GM21390 (cell line): ENCODE measurements at regions not wholly inside any gene's neighbourhood (a gene's known extent, or its start where the extent isn't known, plus 50 kb on each side); places are given as distances from the start of the nearest gene placed in this dataset.

Experiments
- ATAC-seq: cut with Tn5 transposase; IDR thresholded peaks from one replicate; pipeline ENCODE4 v1.9.1; 2021; ENCODE audit not compliant: unreplicated experiment

GRCh38 chr5:56520986-56521730 is 288.0 kb upstream of the ANKRD55 start:
- no peak for ATAC-seq

- no peak for ATAC-seq
Measured at GRCh38 chr5:56518820-56519219, 285.7 kb upstream of the ANKRD55 start.

GRCh38 chr5:56517011-56517416 is 283.9 kb upstream of the ANKRD55 start:
- no peak for ATAC-seq

- ATAC-seq: no peak
Measured at GRCh38 chr5:56516441-56516840, 283.3 kb upstream of the ANKRD55 start.

- ATAC-seq: no peak
Measured at GRCh38 chr5:56516035-56516434, 282.9 kb upstream of the ANKRD55 start.

- no peak for ATAC-seq
Measured at GRCh38 chr5:56515011-56515410, 281.9 kb upstream of the ANKRD55 start.

- ATAC-seq: no peak
Measured at GRCh38 chr5:56514245-56514644, 281.1 kb upstream of the ANKRD55 start.

- ATAC-seq: no peak
Measured at GRCh38 chr5:56513141-56513540, 280.0 kb upstream of the ANKRD55 start.

GRCh38 chr5:56512313-56512996 is 279.3 kb upstream of the ANKRD55 start:
- no peak for ATAC-seq

- ATAC-seq: no peak
Measured at GRCh38 chr5:56511326-56511841, 278.3 kb upstream of the ANKRD55 start.

GRCh38 chr5:56508249-56508648 is 275.1 kb upstream of the ANKRD55 start:
- no peak for ATAC-seq

- no peak for ATAC-seq
Measured at GRCh38 chr5:56507351-56507930, 274.3 kb upstream of the ANKRD55 start.

- no peak for ATAC-seq
Measured at GRCh38 chr5:56506211-56506965, 273.3 kb upstream of the ANKRD55 start.

GRCh38 chr5:56503929-56504328 is 270.8 kb upstream of the ANKRD55 start:
- no peak for ATAC-seq

GRCh38 chr5:56501781-56502557 is 268.8 kb upstream of the ANKRD55 start:
- ATAC-seq: no peak

GRCh38 chr5:56499901-56500300 is 266.8 kb upstream of the ANKRD55 start:
- no peak for ATAC-seq

- no peak for ATAC-seq
Measured at GRCh38 chr5:56499491-56499890, 266.4 kb upstream of the ANKRD55 start.

GRCh38 chr5:56498759-56499395 is 265.7 kb upstream of the ANKRD55 start:
- no peak for ATAC-seq

- ATAC-seq: no peak
Measured at GRCh38 chr5:56496581-56497063, 263.5 kb upstream of the ANKRD55 start.

- ATAC-seq: no peak
Measured at GRCh38 chr5:56494300-56494731, 261.2 kb upstream of the ANKRD55 start.
